ENCODE measurements at regions not wholly inside any gene's neighbourhood (a gene's known extent, or its start where the extent isn't known, plus 50 kb on each side); places are given as distances from the start of the nearest gene placed in this dataset.

DNA sequence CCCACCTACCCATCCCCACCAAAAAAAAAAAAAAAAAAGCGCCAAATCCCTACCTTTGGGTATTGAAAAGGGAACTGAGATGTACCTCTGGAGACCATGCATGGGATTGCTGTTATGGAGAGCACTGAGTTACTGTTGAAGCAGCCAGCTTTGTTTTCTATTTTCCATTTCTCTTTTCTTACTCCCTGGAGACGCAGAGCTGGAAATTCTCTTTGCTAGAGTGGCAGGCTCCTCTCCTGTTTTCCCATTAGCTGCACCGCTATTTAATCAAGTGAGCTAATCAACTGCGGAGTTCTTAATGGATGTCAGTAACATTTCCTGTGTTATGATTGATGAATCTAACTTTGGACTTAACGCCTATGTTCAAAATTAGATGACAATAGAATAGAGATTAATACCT, 136.1 kb upstream of the LMCD1 start:
- Histone ChIP-seq H3K36me3 (ENCODE audit: insufficient read depth, low read length) (no peaks in the 10 kb centered on the region), H3K9ac (ENCODE audit: low read length) (no peak overlapping the region), H3K4me3 (ENCODE audit: low read depth in 1 of 2, low read length in 2 of 2) (no peak overlapping the region), H3K9me3 (ENCODE audit: low read length) (no peaks in the 10 kb centered on the region), H3K27ac (ENCODE audit: low read depth, low read length) (no peak overlapping the region), H3K27me3 (ENCODE audit: control insufficient read depth in 1 of 2, insufficient read depth in 2 of 2, low read length in 2 of 2) (no peaks in the 10 kb centered on the region), H3K4me1 (ENCODE audit: insufficient read depth, low read length) (no peaks in the 10 kb centered on the region)

DNA sequence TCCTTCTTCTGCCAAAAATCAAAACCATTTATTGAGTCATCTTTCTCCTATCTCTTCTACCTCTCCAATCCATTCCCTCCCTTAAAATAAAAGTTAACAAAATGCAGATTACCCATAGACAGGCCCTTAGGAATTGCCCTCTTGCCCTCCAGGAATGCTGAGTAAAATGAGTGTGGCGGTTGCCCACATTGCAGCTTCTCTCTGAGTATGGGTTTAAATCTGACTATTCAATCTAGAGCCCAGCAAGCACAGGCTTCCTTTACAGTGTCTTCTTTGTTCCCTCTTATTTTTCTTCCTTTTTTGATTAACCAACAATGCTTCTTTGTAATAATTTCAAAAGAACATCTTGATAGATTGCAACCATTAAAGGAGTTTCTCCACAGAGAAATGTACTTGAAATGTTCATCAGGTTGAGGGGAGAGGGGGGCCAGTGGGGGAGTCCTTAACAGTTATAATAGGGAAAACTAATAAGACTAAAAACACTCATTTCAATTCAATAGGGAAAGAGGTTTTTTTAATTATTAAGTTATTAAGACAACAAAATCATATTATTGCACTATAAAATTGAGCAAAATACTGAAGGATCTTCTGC, 135.3 kb upstream of the LMCD1 start:
- H3K27me3 ChIP-seq (ENCODE audit: control insufficient read depth in 1 of 2, insufficient read depth in 2 of 2, low read length in 2 of 2) = no peaks in the 10 kb centered on the region
- no peaks in the 10 kb centered on the region for H3K4me1 ChIP-seq (ENCODE audit: insufficient read depth, low read length)
- H3K9ac ChIP-seq (ENCODE audit: low read length) = no peak overlapping the region

DNA sequence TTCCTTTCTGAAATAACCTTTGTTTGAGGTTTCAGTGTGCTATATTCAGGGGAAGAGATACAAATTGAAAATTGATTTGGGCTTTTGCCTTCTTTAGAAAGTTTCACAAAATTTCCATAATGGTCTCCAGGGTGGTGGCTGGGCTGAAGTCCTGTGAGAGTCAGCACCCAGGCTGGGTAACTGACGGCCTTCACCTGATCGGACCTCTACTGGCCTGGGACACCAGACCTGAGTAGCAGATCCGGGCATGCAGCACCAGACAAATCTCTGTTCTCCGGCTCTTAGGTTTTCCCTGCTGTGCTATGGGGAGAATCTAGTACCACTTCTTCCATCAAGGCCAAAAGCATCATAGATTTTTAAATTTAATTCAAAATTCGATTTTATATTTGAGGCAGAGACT, 133.0 kb upstream of the LMCD1 start:
- no peak overlapping the region for H3K4me3 ChIP-seq (ENCODE audit: low read depth in 1 of 2, low read length in 2 of 2)
- no peaks in the 10 kb centered on the region for H3K4me1 ChIP-seq (ENCODE audit: insufficient read depth, low read length)
- H3K27me3 ChIP-seq (ENCODE audit: control insufficient read depth in 1 of 2, insufficient read depth in 2 of 2, low read length in 2 of 2) = no peaks in the 10 kb centered on the region
- H3K36me3 ChIP-seq (ENCODE audit: insufficient read depth, low read length) = no peaks in the 10 kb centered on the region
- no peak overlapping the region for H3K9ac ChIP-seq (ENCODE audit: low read length)
- H3K27ac ChIP-seq (ENCODE audit: low read depth, low read length) = no peak overlapping the region
- H3K9me3 ChIP-seq (ENCODE audit: low read length) = no peaks in the 10 kb centered on the region

More for the DNA sequence above, 135.3 kb upstream of the LMCD1 start:
- Histone ChIP-seq H3K4me3 (ENCODE audit: low read depth in 1 of 2, low read length in 2 of 2) (no peak overlapping the region), H3K9me3 (ENCODE audit: low read length) (no peaks in the 10 kb centered on the region), H3K27ac (ENCODE audit: low read depth, low read length) (no peak overlapping the region), H3K36me3 (ENCODE audit: insufficient read depth, low read length) (no peaks in the 10 kb centered on the region)

DNA sequence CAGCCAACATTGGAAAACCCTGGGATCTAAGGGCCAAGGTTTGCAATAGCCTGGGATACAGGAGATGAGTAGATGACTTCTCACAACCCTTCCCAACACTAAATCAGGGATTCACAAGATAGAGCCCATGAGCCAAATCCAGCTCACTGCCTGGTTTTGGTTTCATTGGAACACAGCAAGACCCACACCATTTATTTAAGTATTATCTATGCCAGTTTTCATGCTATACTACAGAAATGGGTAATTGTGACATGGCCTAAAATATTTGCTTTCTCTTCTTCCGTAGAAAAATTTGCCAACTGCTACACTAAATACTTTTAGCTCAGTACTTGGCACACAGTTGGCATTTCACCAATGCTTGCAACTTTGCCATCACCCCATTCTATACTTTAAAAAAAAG, 132.0 kb upstream of the LMCD1 start:
- no peak overlapping the region for H3K9ac ChIP-seq (ENCODE audit: low read length)
- no peaks in the 10 kb centered on the region for H3K4me1 ChIP-seq (ENCODE audit: insufficient read depth, low read length)
- no peaks in the 10 kb centered on the region for H3K36me3 ChIP-seq (ENCODE audit: insufficient read depth, low read length)
- H3K27me3 ChIP-seq (ENCODE audit: control insufficient read depth in 1 of 2, insufficient read depth in 2 of 2, low read length in 2 of 2) = no peaks in the 10 kb centered on the region
- H3K27ac ChIP-seq (ENCODE audit: low read depth, low read length) = no peak overlapping the region
- H3K9me3 ChIP-seq (ENCODE audit: low read length) = no peaks in the 10 kb centered on the region
- H3K4me3 ChIP-seq (ENCODE audit: low read depth in 1 of 2, low read length in 2 of 2) = no peak overlapping the region

DNA sequence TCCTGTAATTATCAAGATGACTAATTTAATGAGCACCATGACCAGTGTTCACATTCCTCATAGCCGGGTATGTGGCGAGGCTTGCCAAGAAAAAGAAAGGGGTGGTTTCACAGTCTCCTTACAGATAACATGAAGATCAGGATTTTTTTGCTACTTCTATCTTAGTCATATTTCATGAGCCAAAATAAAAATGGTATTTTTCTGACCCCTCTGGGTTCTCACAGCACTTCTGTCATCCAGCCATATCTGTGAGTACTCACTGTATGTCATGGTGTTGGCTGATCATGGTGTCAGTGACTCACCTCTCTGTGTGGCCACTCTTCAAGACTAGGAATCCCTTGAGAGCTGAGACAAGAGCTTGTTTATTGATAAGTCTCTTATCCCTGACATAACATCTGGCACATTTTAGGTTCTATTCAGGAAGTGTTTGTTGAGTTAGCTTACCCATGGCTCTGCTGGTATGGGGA, 130.5 kb upstream of the LMCD1 start:
- Histone ChIP-seq H3K4me1 (ENCODE audit: insufficient read depth, low read length) (no peaks in the 10 kb centered on the region), H3K27me3 (ENCODE audit: control insufficient read depth in 1 of 2, insufficient read depth in 2 of 2, low read length in 2 of 2) (no peaks in the 10 kb centered on the region), H3K4me3 (ENCODE audit: low read depth in 1 of 2, low read length in 2 of 2) (no peak overlapping the region), H3K9me3 (ENCODE audit: low read length) (no peaks in the 10 kb centered on the region), H3K9ac (ENCODE audit: low read length) (no peak overlapping the region), H3K36me3 (ENCODE audit: insufficient read depth, low read length) (no peaks in the 10 kb centered on the region), H3K27ac (ENCODE audit: low read depth, low read length) (no peak overlapping the region)

DNA sequence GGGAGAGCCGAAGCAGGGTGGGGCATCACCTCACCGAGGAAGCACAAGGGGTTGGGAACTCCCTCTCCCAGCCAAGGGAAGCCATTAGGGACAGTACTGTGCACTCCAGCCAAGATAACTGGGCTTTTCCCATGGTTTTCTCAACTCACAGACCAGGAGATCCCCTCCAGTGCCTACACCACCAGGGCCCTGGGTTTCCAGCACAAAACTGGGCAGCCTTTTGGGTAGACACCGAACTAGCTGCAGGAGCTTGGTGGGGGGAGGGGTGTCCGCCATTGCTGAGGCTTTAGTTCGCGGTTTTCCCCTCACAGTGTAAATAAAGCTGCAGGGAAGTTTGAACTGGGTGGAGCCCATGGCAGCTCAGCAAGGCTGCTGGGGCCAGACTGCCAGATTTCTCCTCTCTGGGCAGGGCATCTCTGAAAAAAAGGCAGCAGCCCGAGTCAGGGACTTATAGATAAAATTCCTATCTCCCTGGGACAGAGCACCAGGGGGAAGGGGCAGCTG, 129.6 kb upstream of the LMCD1 start:
- H3K4me3 ChIP-seq (ENCODE audit: low read depth in 1 of 2, low read length in 2 of 2) = no peak overlapping the region
- H3K4me1 ChIP-seq (ENCODE audit: insufficient read depth, low read length) = no peaks in the 10 kb centered on the region
- H3K9ac ChIP-seq (ENCODE audit: low read length) = no peak overlapping the region
- H3K27ac ChIP-seq (ENCODE audit: low read depth, low read length) = no peak overlapping the region
- no peaks in the 10 kb centered on the region for H3K27me3 ChIP-seq (ENCODE audit: control insufficient read depth in 1 of 2, insufficient read depth in 2 of 2, low read length in 2 of 2)
- no peaks in the 10 kb centered on the region for H3K9me3 ChIP-seq (ENCODE audit: low read length)
- H3K36me3 ChIP-seq (ENCODE audit: insufficient read depth, low read length) = no peaks in the 10 kb centered on the region

DNA sequence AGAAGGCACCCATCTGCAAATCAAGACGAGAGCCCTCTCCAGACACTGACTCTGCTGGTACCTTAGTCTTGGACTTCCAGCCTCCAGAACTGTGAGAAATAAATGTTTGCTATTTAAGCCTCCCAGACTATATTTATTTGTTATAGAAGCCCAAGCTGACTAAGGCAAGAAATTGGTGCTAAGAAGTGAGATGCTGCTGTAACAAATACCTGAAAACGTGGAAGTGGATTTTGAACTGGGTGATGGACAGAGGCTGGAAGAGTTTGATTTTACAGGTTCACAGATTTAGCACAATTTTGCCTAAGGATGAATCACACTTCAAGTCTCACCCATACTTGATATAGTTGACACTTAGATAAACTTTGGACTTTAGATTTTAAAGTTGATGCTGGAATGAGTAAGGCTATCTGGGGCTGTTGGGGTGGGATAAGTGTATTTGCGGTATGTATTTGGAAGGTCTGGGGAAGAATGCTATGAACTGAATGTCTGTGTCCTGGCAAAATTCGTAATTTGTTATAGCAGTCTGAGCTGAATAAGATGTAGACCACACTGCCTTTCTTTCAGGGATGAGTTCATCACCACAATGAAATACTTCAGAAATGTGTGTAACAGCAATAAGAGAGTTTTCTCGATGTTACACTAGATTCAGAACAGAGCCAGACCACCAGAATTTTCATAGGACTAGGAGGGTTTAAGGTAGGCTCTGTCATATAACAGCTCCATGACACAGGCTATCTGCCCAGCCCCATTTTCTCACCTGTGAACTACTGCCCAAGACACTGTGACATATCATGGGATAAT, 120.5 kb upstream of the LMCD1 start:
- Histone ChIP-seq H3K9ac (ENCODE audit: low read length) (no peak overlapping the region), H3K4me1 (ENCODE audit: insufficient read depth, low read length) (no peaks in the 10 kb centered on the region), H3K27me3 (ENCODE audit: control insufficient read depth in 1 of 2, insufficient read depth in 2 of 2, low read length in 2 of 2) (no peaks in the 10 kb centered on the region), H3K27ac (ENCODE audit: low read depth, low read length) (no peak overlapping the region), H3K4me3 (ENCODE audit: low read depth in 1 of 2, low read length in 2 of 2) (no peak overlapping the region), H3K9me3 (ENCODE audit: low read length) (no peaks in the 10 kb centered on the region), H3K36me3 (ENCODE audit: insufficient read depth, low read length) (no peaks in the 10 kb centered on the region)

DNA sequence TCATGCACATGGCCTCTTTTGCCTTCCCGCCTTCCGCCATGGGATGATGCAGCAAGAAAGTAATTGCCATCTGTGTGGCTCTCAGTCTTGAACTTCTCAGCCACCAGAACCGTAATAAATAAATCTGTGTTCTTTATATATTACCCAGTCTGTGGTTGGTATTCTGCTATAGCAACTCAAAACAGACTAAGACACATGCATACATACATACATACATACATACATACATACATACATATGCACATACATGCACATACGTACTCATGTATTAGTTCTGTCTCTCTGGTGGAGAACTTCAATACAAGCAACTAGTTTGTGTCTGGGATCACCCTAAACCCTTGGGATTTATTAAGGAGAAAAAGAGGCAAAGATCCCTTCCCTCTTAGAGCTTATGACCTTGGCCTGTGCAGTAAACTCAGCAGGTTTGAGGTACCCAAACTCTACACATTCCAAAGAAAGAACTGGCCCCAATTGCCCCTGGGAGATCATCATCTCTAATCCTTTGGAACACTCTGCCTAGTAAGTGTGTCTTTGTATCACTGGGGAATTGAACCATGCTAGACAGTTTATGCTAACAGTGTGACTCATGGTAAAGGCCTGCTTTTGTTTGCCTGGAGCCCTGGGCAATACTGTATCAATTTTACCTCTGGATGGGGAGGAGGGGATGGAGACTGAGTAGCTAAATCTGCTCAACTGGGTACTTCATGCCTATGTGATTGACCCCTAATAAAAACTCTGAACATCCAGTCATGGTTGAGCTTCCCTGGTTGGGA, 115.6 kb upstream of the LMCD1 start:
- H3K36me3 ChIP-seq (ENCODE audit: insufficient read depth, low read length) = no peaks in the 10 kb centered on the region
- H3K27me3 ChIP-seq (ENCODE audit: control insufficient read depth in 1 of 2, insufficient read depth in 2 of 2, low read length in 2 of 2) = no peaks in the 10 kb centered on the region
- no peak overlapping the region for H3K4me3 ChIP-seq (ENCODE audit: low read depth in 1 of 2, low read length in 2 of 2)
- no peaks in the 10 kb centered on the region for H3K4me1 ChIP-seq (ENCODE audit: insufficient read depth, low read length)
- no peaks in the 10 kb centered on the region for H3K9me3 ChIP-seq (ENCODE audit: low read length)
- no peak overlapping the region for H3K27ac ChIP-seq (ENCODE audit: low read depth, low read length)
- H3K9ac ChIP-seq (ENCODE audit: low read length) = no peak overlapping the region

DNA sequence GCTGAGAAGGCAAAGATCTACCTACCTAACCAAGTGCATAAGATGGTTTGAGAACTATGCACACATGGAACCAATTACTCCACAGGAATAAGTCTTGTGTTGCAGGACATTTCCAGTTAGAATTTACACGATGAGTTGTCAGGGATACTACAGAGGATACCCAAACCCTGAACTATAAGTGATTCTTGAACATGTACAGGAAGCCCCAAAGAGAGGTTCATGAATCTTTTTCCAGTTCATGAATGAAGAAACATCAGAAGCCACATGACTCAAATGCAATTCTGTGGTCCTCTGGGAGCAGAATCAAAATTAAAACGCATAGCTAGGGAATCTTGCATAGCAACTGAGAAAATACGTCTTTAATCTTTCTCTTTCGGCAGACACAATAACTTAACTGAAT, 114.1 kb upstream of the LMCD1 start:
- Histone ChIP-seq H3K4me1 (ENCODE audit: insufficient read depth, low read length) (no peaks in the 10 kb centered on the region), H3K27me3 (ENCODE audit: control insufficient read depth in 1 of 2, insufficient read depth in 2 of 2, low read length in 2 of 2) (no peaks in the 10 kb centered on the region), H3K36me3 (ENCODE audit: insufficient read depth, low read length) (no peaks in the 10 kb centered on the region), H3K4me3 (ENCODE audit: low read depth in 1 of 2, low read length in 2 of 2) (no peak overlapping the region), H3K27ac (ENCODE audit: low read depth, low read length) (no peak overlapping the region), H3K9me3 (ENCODE audit: low read length) (no peaks in the 10 kb centered on the region), H3K9ac (ENCODE audit: low read length) (no peak overlapping the region)

DNA sequence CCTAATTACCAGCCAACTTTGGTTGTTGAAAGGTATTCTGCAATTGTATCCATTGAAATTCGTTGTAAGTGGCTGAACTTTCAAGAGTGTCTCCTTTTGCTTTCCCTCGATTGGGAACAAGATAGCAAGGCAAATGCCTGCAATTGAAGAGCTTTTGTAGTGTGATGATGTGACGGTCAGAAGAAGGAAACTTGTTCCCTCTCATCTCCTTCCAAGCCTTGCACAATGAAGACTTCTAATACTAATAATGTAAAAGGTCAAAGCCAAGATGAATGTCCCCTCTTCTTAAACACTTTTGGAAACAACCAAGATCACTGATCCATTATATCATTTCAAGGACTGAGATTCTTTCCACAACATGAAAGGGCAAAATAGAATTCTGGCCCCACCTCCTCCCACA, 101.9 kb upstream of the LMCD1 start:
- no peaks in the 10 kb centered on the region for H3K9me3 ChIP-seq (ENCODE audit: low read length)
- no peaks in the 10 kb centered on the region for H3K27me3 ChIP-seq (ENCODE audit: control insufficient read depth in 1 of 2, insufficient read depth in 2 of 2, low read length in 2 of 2)
- no peaks in the 10 kb centered on the region for H3K4me1 ChIP-seq (ENCODE audit: insufficient read depth, low read length)
- H3K9ac ChIP-seq (ENCODE audit: low read length) = no peak overlapping the region
- no peaks in the 10 kb centered on the region for H3K36me3 ChIP-seq (ENCODE audit: insufficient read depth, low read length)
- H3K4me3 ChIP-seq (ENCODE audit: low read depth in 1 of 2, low read length in 2 of 2) = no peak overlapping the region
- H3K27ac ChIP-seq (ENCODE audit: low read depth, low read length) = no peak overlapping the region

DNA sequence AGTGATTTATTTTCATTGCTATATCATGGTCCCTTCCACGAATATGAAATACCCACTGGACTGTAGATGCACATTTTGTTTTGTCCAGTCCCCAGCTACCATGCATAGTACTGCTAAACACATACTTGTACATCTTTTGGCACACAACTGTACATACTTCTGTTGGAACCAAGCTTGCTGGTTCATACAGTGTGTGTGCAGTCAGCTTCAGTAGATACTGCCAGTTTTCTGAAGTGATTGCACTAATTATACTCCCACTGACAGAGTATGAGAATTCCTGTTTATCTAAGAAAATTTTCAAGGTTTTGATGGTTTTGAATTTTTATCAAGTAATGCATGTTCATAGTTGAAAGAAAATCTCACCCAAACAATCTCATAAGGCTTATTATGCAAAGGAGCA, 100.7 kb upstream of the LMCD1 start:
- Histone ChIP-seq H3K27me3 (ENCODE audit: control insufficient read depth in 1 of 2, insufficient read depth in 2 of 2, low read length in 2 of 2) (no peaks in the 10 kb centered on the region), H3K4me1 (ENCODE audit: insufficient read depth, low read length) (no peaks in the 10 kb centered on the region), H3K36me3 (ENCODE audit: insufficient read depth, low read length) (no peaks in the 10 kb centered on the region), H3K4me3 (ENCODE audit: low read depth in 1 of 2, low read length in 2 of 2) (no peak overlapping the region), H3K27ac (ENCODE audit: low read depth, low read length) (no peak overlapping the region), H3K9ac (ENCODE audit: low read length) (no peak overlapping the region), H3K9me3 (ENCODE audit: low read length) (peaks cover 3% of the 10 kb centered on the region)
